Ovary (tissue), 7 donors: ENCODE measurements at regions not wholly inside any gene's neighbourhood (a gene's known extent, or its start where the extent isn't known, plus 50 kb on each side); places are given as distances from the start of the nearest gene placed in this dataset.

ENCODE experiments used
- DNase-seq, 5 donors: peaks; one replicate each; pipeline ENCODE4 v3.0.0-alpha.2; 2019 to 2020
- H3K27ac ChIP-seq, 2 donors: fragments of 200-600 bp; one replicate each; pipeline versions ENCODE4 v1.5.1 to v1.8.0; 2019 to 2022
- H3K27me3 ChIP-seq: fragments of 200-600 bp; one replicate; pipeline ENCODE4 v1.8.0; 2022
- H3K36me3 ChIP-seq: fragments of 200-600 bp; sonication (generic); one replicate; pipeline ENCODE4 v1.5.1; 2019
- H3K4me1 ChIP-seq: one replicate; pipeline ENCODE4 v1.8.1; 2013; ENCODE audit warnings: mild to moderate bottlenecking, moderate library complexity; ENCODE audit not compliant: insufficient read depth
- H3K4me3 ChIP-seq: fragments of 200-600 bp; sonication (generic); one replicate; pipeline ENCODE4 v1.5.1; 2017
- H3K9me3 ChIP-seq, 2 donors: fragments of 200-600 bp in 1 of 2; sonication (generic) in 1 of 2; one replicate each; pipeline versions ENCODE4 v1.5.1 to v1.8.1; 2013 to 2019; ENCODE audit warnings: mild to moderate bottlenecking in 1 of 2, moderate library complexity in 1 of 2
- CTCF ChIP-seq, 3 donors: fragments of 450-650 bp in 2 of 3; fragments of 200-600 bp in 1 of 3; IDR thresholded peaks; one replicate each; pipeline versions ENCODE4 v1.5.1 to v1.8.0; 2016 to 2022; ENCODE audit warnings: antibody characterized with exemption in 3 of 3, mild to moderate bottlenecking in 1 of 3
- EP300 ChIP-seq: sonication (generic); formaldehyde crosslinking; IDR thresholded peaks from one replicate; pipeline ENCODE4 v1.6.1; 2017; ENCODE audit warnings: antibody characterized with exemption
- POLR2A ChIP-seq: fragments of 450-650 bp; IDR thresholded peaks from one replicate; pipeline ENCODE4 v1.6.1; 2017; ENCODE audit warnings: antibody characterized with exemption, mild to moderate bottlenecking, moderate library complexity
- WGBS, 3 donors: extraction: QIAGEN DNeasy Blood & Tissue Kit in 1 of 3; methylation state at CpG; one replicate each; pipeline versions ENCODE4 v1.1.5 to v1.1.7; 2013 to 2017; 5-methylcytosine and 5-hydroxymethylcytosine counted together
- intact Hi-C, 4 donors: fragments of 100-400 bp; cut with DNase I; formaldehyde crosslinking; loops; one replicate each; pipeline versions ENCODE4 v1.11.0 to v1.15.1; 2022 to 2023
- donor health status: DM: no; HTN: no; CAD: no; lungs with moderate emphysema.
- donor health status: DM: no; HTN: no; CAD: no.
- donor health status: Bipolar disorder and iron deficiency.
- donor health status: DM: no; HTN: no; CAD: no.
- donor health status: DM: yes; HTN: yes; CAD: no.

GRCh38 chr4:132387060-132387459 is 762.0 kb upstream of the PCDH10 start:
- Histone ChIP-seq H3K4me3 (no peak overlapping the region), H3K9me3 (no peaks in the 10 kb centered on the region), H3K36me3 (no peaks in the 10 kb centered on the region), H3K27me3 (no peaks in the 10 kb centered on the region), H3K4me1 (no peaks in the 10 kb centered on the region), H3K27ac (no peak overlapping the region)
- intact Hi-C loops = no loop called here
- TF ChIP-seq POLR2A (no peak), EP300 (no peak), CTCF (IDR thresholded peaks at IDR 0.05) (no peak)
- no peak for DNase-seq
- 79 to 87% (median 79%) methylated on average over 1 of the region's 1 CpG for WGBS, 3 donors

- Histone ChIP-seq H3K36me3 (no peaks in the 10 kb centered on the region), H3K27me3 (no peaks in the 10 kb centered on the region), H3K4me1 (no peaks in the 10 kb centered on the region), H3K27ac (no peak overlapping the region), H3K9me3 (no peaks in the 10 kb centered on the region), H3K4me3 (no peak overlapping the region)
- 18 to 23% (median 20%) methylated on average over 1 of the region's 1 CpG for WGBS, 3 donors
- no peak for TF ChIP-seq EP300
- TF ChIP-seq POLR2A = no peak
- TF ChIP-seq CTCF (IDR thresholded peaks at IDR 0.05) = no peak
- intact Hi-C loops = no loop called here
- DNase-seq = no peak
These were observed 753.5 kb upstream of the PCDH10 start for GRCh38 chr4:132395561-132395960.

GRCh38 chr4:132396636-132397035 is 752.5 kb upstream of the PCDH10 start:
- no peak for TF ChIP-seq EP300
- no peak for TF ChIP-seq POLR2A
- no peak for DNase-seq
- Histone ChIP-seq H3K27me3 (no peaks in the 10 kb centered on the region), H3K4me3 (no peak overlapping the region), H3K9me3 (no peaks in the 10 kb centered on the region), H3K36me3 (no peaks in the 10 kb centered on the region), H3K4me1 (no peaks in the 10 kb centered on the region), H3K27ac (no peak overlapping the region)
- intact Hi-C loops = no loop called here
- WGBS, 3 donors = 15 to 28% (median 19%) methylated on average over 1 of the region's 1 CpG

- WGBS, 3 donors = 65 to 81% (median 79%) methylated on average over 3 of the region's 3 CpGs
- DNase-seq = no peak
- Histone ChIP-seq H3K27ac (no peak overlapping the region), H3K9me3 (no peaks in the 10 kb centered on the region), H3K36me3 (no peaks in the 10 kb centered on the region), H3K4me1 (no peaks in the 10 kb centered on the region), H3K27me3 (no peaks in the 10 kb centered on the region), H3K4me3 (no peak overlapping the region)
- TF ChIP-seq POLR2A (no peak), CTCF (IDR thresholded peaks at IDR 0.05) (no peak), EP300 (no peak)
- intact Hi-C loops = no loop called here
These were observed 731.9 kb upstream of the PCDH10 start for GRCh38 chr4:132417220-132417619.

GRCh38 chr4:132427125-132427524 is 722.0 kb upstream of the PCDH10 start:
- no peaks in the 10 kb centered on the region for H3K27me3 ChIP-seq
- no peaks in the 10 kb centered on the region for H3K4me1 ChIP-seq
- no peaks in the 10 kb centered on the region for H3K36me3 ChIP-seq
- DNase-seq = no peak
- intact Hi-C loops = no loop called here
- TF ChIP-seq POLR2A = no peak
- no peak for TF ChIP-seq EP300
- no peak for TF ChIP-seq CTCF (IDR thresholded peaks at IDR 0.05)
- no peak overlapping the region for H3K4me3 ChIP-seq
- no peaks in the 10 kb centered on the region for H3K9me3 ChIP-seq
- 52 to 77% (median 62%) methylated on average over 3 of the region's 3 CpGs for WGBS, 3 donors
- no peak overlapping the region for H3K27ac ChIP-seq
